ENCODE measurements at regions not wholly inside any gene's neighbourhood (a gene's known extent, or its start where the extent isn't known, plus 50 kb on each side); places are given as distances from the start of the nearest gene placed in this dataset.
"Not testable (repeated sequence)": the region's sequence is repeated elsewhere in the genome, so short reads cannot be mapped to it uniquely, and the experiment has no call there.

DNA sequence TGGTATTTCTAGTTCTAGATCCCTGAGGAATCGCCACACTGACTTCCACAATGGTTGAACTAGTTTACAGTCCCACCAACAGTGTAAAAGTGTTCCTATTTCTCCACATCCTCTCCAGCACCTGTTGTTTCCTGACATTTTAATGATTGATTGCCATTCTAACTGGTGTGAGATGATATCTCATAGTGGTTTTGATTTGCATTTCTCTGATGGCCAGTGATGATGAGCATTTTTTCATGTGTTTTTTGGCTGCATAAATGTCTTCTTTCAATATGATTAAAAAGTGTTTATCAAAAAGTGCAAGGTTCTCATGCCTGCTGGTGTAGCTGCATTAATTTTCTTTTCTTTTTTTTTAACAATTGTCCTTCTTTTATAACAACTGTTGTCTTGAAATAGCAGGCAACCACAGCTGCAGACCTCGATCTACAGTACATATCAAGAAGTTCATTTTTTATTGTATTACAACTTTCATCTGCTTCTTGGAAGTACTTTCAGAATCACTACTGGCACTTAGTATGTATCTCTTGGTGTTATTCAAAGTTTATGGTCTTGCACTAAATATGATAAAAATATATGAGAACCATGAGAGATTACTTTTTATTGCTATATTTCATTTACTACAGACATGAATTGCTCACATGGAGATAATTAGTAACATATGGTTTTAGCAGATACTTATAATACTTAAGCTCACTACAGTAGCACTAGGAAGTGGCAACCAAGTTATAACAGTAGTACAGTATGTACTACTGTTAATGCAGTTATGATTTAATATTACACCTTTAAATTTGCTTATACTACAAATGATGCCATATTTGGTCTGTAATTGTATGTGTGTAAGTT lies 358.0 kb downstream of the ETV1 start:
- not testable (repeated sequence) for DNase-seq

DNA sequence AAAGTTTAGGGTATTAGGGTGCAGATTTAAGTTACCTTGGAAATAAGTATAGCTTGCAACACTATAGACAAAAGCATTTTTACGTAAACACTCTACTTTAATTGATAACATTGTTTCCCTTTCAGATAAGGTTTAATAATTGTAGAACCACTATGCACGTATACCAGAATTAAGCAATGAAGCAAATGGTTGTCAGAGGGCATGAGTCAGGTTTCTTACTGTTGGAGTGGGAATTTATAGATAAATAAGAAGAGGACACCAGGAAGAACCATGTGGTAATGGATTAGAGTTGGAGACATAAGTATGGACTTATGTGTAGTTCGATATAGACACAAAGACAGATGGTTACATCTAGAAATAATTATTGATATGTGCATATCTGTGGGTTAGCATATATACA lies 355.6 kb downstream of the ETV1 start:
- DNase-seq: no peak

DNA sequence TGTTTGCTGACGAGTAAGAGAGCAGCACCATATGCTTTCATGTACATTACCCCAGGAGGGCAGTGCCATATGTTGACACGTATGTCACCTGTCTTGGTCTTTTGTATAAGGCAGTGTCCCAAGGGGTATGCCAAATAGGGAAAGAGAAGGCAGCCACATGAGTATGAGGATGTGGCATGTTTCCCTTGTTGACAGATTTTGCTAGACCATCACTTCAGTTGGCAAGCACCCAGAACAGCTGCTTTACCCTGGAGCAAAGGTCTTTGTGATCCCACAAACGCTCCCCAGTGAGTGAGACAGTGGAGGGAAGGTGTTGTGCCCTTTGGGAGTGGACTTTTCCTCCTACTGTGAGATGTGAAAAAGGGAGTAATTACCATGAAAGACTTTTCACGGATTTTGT lies 350.1 kb downstream of the ETV1 start:
- DNase-seq: no peak

DNA sequence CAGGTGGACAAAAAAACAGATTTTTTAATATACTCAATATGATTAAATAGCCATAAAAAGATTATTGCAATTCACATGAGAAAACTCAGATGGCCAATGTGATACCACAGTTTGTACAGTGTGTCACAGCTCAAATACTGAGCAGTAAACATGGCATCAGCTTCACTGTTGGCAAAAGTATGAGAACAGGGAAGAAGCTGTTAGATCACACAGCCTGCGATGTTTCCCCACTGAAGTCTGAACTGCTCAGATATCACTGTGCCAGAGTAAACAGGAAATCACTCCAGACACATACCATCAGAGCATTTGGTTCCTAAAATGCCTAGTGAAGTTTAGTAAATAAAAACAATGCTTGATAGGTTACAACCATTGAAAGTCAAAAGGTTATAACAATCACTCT lies 347.8 kb downstream of the ETV1 start:
- DNase-seq: no peak

DNA sequence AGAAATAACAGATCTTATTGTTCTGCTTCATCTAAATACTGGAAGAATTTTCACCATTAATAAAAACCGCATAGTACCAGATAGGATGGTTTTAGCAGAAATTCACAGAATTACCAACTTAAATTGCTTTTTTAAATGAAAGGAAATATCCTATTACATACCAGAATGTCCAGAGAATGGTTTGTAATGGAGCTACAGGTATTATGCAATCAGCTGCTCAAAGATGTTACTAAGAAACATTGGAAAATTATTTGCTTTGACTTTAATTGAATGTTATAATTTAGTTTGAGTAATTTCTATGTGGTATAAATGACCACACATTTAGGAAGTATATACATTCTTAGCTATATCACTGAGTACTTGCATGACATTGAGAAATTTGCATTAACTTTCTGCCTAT lies 338.3 kb downstream of the ETV1 start:
- no peak for DNase-seq

DNA sequence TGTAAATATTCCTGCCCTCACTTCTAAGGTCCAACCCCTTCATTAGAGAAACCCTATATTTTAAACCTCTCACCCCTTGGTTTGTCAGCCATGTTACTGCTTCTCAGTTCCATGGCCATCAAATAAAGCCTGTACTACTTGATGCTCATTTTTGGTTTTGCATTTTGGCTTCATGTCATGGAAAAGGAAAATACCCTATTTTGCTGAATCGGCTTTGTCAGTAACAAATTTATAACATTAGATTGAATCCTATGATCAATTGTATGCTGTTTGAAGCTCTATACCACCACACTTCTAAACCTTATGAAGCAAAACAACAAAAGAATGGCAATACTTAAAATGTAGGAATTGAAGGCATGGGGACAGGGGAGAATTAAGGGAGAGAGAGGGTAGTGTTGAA lies 333.1 kb downstream of the ETV1 start:
- no peak for DNase-seq

DNA sequence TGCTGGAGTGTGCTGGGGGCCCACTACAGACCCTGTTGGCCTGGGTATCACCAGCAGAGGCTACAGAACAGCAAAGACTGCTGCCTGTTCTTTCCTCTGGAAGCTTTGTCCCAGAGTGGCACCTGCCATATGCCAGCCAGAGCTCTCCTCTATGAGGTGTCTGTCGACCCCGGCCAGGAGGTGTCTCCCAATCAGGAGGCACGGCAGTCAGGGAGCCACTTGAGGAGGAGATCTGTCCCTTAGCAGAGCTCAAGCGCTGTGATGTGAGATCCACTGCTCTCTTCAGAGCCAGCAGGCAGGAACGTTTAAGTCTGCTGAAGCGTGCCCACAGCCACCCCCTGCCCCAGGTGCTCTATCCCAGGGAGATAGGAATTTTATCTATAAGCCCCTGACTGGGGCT lies 316.2 kb downstream of the ETV1 start:
- no peak for DNase-seq

DNA sequence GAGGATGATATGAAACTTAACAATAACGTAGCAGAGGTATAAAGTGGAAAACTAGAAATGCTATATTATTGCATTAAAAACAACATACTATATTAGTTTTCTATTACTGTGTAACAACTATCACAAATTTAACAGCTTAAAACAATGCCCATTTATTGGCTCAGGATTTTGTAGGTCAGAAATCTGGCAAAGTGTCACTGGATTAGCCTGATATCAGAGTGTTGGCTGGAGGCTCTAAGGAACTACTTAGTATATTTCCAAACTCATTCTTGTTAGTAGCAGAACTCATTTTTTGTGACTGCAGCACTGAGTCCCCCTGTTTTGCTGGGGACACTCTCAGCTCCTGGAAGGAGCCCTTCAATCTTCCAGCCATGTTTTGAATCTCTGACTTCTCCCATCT lies 306.8 kb downstream of the ETV1 start:
- no peak for DNase-seq

DNA sequence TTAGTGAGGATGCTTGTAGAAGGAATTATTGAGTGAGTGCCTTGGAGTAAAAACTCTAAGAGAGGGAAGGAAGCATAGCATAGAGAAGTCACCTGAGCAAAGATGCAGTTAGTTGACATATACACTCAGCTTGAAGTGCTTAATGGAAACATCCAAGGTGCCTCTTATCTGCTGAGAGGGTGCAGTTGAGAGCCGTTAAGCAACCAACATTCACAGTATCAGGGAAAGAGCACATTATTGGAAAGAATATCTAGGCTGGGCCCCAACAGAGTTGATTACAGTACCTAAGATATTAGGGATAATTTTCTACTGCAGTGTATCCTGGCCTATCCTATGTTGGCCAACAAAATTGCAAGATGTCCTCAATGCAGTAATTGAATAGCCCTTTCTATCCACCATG lies 302.0 kb downstream of the ETV1 start:
- DNase-seq: no peak

DNA sequence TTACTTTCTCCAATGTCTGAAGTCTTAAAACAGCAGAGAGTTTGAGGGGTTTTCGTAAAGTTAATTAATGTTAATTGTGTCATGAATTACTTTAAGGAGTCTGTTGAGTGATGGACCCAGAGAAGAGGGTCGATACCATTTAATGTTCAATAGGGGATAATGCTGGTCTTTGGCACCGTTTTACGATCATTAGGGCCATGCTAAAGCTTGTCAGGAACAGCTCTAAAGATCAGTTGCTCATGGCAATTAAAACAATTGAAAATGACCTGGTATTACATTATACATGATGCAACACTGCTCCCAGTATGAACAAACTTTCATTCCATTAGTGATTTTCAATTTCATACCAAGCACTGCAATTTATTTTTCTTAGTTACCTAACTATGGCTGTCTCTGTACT lies 296.9 kb downstream of the ETV1 start:
- no peak for DNase-seq

DNA sequence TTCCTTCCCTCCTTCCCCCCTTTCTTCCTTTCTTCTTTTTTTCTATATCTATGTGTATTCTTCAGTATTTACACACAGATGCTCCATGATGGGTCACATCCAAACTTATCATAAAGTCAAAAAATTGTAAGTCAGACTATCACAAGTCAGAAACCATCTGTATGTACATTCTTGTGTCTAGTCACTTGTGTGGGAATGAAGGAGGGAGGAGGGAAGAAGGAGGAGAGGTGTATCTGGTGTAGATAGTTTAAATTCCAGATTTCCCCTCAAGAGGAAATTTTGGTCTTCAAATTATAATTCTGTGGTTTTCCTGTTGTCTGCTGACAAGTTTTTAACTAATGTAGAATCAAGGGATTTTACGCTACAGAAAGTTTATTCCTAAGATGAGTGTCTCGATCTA lies 287.2 kb downstream of the ETV1 start:
- DNase-seq: no peak

DNA sequence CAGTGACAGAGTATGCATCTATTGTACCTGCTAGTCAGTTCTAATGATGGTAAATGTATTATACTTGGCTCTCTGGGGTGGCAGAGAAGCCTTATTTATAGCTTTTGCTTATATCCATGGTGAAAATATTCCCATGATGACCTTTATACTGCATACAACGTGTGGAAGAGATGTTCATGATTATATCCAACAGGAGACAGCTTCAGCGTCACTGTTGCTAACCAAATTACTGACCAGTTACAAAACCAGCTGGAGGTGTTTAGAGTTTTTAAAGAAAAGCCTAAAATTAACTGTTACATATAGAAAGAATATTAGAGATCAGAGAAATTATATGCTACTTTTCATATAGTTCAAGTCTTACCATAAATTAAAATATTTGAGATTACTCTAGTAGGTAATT lies 280.8 kb downstream of the ETV1 start:
- no peak for DNase-seq

DNA sequence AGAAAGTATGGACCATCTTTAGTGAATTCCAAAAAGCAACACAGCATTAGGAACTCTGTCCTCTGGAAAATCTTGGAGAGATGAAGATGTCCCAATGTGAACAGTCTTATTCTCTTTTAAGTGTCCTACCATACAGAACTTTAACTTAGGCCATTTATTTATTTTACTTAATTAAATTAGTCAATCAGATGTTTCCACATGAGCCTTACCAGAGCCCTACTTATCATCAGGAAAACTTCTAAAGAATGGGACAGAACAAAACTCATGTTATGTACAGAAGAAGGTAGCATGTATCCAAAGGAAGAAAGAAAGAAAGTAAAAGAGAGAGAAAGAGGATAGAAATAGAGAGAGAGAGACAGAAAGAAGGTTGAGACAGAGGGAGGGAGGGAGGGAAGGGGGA lies 276.4 kb downstream of the ETV1 start:
- DNase-seq: no peak

DNA sequence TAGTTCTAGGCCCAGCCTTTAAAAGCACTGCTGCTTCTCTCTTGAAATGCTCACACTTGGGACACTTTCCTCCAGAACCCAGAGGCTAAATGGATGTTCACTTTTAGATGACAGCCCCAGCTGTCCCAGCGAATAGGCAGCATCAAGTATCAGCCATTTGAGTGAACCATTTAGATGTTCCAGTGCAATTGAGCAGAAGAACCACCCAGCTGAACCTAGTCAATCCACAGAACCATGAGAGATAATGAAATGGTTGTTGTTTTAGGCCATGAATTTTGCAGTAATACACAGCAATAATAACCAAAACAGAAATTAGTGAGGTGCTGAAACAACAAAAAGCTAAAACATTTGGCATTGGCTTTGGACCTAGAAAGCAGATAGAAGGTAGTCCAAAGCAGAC lies 273.9 kb downstream of the ETV1 start:
- DNase-seq: no peak

DNA sequence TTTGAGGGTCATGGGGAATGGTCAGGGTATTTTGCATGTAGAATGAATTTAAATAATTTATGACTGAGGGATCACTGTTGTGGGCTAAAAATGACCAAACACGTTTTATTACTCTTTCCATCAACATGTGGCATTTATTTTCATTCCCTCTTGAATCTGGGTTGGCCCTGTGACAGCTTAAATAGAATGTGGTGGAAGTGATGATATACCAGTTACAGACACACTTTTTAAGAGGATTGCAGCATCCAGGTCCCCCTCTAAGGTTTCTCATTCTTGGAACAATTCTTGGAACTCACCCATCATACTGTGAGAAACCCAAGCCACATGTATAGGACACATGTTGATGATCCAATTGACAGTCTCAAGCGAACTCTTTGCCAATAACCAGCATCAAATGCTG lies 272.4 kb downstream of the ETV1 start:
- DNase-seq: no peak

DNA sequence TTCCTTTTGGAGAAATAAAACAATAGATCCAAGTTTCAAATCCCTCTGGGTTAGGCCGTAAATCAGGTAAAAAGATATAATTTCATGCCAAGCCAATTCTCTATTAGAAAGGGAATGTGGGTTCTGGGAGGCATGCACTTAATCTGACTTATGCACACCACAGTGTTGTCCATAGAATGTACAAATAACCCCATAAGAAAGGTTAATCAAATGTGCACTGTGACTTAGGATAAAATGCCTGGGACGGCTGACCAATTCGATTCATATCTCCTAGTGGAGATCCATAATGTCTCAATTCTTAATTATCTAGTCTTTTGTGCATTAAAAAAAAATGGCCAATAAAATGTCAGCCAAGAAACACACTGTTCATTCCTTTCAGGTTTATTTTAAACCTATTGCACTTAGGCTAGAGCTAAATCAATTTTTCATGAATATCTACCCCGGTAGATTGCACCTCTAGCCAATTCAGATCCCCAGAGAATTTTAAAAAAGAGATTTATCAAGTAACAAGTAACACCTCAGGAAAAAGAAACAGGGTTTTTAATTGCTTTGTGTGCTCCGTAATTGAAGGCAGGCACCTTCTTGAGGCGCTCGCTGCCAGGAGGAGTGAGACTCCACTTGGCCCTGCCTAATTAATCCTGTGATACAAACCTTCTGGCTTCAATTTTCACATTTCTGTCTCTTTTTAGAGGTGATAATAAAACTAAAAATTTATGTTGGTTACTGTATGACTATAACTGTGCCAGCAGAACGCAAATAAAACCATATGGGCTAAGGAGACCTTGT lies 265.1 kb downstream of the ETV1 start:
- no peak for DNase-seq

DNA sequence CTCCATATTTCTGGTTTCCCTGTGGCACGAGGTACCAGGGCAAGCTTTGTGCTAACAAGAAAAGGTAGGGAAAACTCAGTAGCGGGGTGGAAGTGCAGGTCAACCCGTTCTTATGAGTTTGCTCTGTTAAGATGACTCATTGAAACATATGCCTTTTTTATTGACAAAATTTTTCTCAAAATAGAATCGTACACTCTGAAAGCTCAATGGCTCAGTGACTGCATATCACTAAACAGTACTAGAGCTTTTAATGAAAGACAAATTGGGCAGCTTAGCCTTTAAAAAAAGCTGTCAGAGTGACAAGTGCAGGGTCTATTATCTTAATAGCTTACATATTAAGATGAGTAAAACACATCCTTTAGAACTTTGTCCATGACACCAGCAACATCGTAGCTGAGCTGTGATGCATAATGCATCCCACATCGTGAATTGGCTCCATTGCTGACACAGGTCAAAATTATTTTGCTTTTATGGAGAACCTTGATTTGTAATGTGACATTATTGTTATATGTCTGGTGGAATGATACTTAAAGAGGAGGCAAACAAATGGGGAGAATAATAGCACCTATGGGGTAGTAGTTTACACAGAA lies 264.4 kb downstream of the ETV1 start:
- DNase-seq: no peak

DNA sequence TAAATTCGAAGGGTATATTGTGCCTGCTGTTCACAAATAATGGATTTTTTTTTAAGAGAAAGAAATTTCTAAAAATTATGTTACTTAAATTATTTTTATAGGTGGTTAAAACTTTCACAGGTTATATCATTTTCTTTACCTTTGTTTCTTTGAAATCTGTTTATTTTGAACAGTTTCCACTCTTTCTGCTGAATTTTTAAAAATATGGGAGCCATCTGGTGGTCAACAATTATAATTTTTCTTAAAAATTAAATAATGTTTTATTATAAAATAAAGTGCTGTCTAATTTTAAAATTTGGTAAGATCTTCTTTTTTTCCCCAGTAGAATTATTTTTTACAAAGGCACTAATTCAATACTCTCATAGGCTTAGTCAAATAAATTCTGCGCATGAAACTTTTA lies 263.9 kb downstream of the ETV1 start:
- no peak for DNase-seq

DNA sequence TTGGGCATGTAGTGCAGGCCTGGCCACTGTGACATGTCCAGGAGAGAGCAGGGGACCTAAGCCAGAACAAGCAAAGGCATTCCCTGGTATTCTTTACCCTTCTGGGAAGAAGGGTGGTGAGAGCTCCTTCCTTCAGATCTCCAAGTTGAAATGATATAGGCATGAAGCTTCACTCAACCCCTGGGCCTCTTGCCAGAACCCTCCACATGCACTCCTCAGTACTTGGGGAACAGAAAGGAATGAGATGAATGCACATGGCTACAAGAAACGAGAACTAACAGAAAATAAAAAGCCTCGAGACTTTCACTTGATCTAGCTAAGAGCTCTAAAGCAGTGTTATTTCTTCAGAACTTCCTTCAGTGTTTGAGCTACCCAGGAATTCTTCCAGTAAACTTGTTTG lies 262.2 kb downstream of the ETV1 start:
- DNase-seq: no peak

DNA sequence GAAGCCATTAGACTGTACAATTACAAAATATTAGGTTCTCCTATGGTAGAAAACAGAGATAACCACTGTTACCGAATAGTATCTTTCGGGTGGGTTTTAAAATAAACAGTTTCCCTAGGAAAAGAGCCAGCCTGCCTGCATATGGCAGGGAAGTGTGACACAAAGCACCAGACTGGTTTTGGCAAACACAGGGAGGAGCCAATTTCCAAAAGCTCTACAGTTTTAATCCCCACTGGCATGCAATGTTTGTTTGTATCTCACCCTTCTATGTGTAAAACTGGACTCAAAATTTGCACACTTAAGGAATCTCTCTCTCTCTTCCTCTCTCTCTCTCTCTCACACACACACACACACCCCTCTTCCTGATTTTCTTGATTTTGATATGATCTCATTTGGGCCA lies 261.7 kb downstream of the ETV1 start:
- no peak for DNase-seq

DNA sequence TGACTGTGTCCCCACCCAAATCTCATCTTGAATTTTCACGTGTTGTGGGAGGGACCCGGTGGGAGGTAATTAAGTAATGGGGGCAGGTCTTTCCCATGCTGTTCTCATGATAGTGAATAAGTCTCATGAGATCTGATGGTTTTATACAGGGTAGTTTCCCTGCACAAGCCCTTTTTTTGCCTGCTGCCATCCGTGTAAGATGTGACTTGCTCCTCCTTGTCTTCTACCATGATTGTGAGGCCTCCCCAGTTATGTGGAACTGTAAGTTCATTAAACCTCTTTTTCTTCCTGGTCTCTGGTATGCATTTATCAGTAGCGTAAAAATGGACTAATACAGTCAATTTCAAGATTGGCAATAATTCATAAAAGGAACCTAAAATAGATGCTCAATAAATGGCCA lies 261.0 kb downstream of the ETV1 start:
- not testable (repeated sequence) for DNase-seq

DNA sequence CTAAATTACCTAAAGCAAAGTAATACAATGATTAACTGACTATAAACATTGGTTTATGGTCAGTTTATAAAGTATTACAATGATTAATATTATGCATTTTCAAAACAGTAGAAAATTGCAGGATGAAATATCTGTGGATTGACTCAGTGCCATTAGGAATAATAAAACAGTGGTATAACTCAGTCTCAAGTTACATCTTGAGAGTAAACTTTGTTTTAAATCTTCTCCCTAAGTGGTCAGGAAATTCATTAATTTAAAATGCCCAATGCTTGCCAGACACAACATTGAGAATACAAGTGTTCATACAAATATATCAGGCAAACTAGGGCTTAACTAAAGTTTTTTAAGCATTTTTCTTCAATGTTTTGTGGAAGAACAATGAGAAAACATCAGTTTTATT lies 257.8 kb downstream of the ETV1 start:
- DNase-seq: no peak

DNA sequence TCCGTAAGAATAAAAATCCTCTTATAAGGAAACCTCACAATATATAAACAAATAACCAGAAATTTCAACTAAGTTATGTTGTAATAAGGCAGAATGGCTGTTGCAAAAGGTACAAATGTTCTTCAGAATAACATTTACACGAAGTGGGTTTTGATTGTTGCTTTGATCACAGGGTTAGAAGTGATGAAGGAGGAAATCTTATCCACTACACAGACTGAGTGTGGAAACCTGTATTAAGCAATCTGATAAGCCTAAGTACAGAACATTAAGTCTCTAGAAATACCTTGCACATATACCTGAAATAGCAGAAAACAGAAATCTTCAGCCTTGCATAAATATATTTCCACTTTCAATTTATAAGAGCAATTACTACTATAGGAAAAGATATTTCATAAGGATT lies 251.9 kb downstream of the ETV1 start:
- DNase-seq: no peak

DNA sequence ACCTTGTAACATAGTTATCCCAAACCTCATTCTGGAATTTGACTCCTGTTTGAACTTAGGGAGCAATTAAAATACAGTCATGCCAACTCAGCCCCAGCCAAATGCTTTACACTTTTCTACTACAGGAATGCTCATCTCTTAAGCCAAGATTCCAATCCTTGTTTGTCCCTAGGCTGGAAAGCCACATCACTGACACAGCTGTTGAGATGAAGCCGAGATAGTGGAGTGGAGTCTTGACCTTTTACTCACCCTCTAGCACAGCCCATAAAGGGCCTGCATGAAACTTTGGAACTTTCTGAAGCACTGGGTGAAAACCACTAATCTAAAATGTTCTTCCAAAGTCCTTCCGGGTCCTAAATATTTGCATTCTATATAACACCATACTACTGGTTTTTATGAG lies 247.3 kb downstream of the ETV1 start:
- no peak for DNase-seq

All from inflammatory macrophage treated with lipopolysaccharide for 4 hours (primary cell).